ENCODE measurements at regions not wholly inside any gene's neighbourhood (a gene's known extent, or its start where the extent isn't known, plus 50 kb on each side); places are given as distances from the start of the nearest gene placed in this dataset.

GRCh38 chr20:24169256-24169655 lies 180.7 kb upstream of the GGTLC1 start:
- TF ChIP-seq, protein P1, sequence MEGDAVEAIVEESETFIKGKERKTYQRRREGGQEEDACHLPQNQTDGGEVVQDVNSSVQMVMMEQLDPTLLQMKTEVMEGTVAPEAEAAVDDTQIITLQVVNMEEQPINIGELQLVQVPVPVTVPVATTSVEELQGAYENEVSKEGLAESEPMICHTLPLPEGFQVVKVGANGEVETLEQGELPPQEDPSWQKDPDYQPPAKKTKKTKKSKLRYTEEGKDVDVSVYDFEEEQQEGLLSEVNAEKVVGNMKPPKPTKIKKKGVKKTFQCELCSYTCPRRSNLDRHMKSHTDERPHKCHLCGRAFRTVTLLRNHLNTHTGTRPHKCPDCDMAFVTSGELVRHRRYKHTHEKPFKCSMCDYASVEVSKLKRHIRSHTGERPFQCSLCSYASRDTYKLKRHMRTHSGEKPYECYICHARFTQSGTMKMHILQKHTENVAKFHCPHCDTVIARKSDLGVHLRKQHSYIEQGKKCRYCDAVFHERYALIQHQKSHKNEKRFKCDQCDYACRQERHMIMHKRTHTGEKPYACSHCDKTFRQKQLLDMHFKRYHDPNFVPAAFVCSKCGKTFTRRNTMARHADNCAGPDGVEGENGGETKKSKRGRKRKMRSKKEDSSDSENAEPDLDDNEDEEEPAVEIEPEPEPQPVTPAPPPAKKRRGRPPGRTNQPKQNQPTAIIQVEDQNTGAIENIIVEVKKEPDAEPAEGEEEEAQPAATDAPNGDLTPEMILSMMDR (IDR thresholded peaks at IDR 0.05): no peak
- no peak for TF ChIP-seq CEBPB (IDR thresholded peaks at IDR 0.05)
- no peak for TF ChIP-seq RFX5 (IDR thresholded peaks at IDR 0.05)
- TF ChIP-seq HDAC2 (IDR thresholded peaks at IDR 0.05): no peak
- TF ChIP-seq MYC (IDR thresholded peaks at IDR 0.05; ENCODE audit: borderline replicate concordance, low read length): no peak
- TF ChIP-seq POLR2A (IDR thresholded peaks at IDR 0.05; ENCODE audit: low read length): no peak
- TF ChIP-seq, protein P2, sequence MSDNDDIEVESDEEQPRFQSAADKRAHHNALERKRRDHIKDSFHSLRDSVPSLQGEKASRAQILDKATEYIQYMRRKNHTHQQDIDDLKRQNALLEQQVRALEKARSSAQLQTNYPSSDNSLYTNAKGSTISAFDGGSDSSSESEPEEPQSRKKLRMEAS (IDR thresholded peaks at IDR 0.05): no peak
- no peak for TF ChIP-seq RNF2 (IDR thresholded peaks at IDR 0.05; ENCODE audit: borderline replicate concordance, low read depth)

Data from A549 (cell line).